HG02642 (cell line): ENCODE measurements at regions not wholly inside any gene's neighbourhood (a gene's known extent, or its start where the extent isn't known, plus 50 kb on each side); places are given as distances from the start of the nearest gene placed in this dataset.

Experiments
- ATAC-seq: cut with Tn5 transposase; IDR thresholded peaks from one replicate; pipeline ENCODE4 v1.9.1; 2021; ENCODE audit warnings: mild to moderate bottlenecking; ENCODE audit not compliant: unreplicated experiment, poor library complexity

GRCh38 chr4:136636155-136636554 lies 896.1 kb downstream of the PCDH18 start:
- no peak for ATAC-seq

- no peak for ATAC-seq
Observed at GRCh38 chr4:136634121-136634520, 898.2 kb downstream of the PCDH18 start.

- ATAC-seq, result no peak
Observed at GRCh38 chr4:136599890-136600289, 932.4 kb downstream of the PCDH18 start.

GRCh38 chr4:136590440-136590839 lies 941.9 kb downstream of the PCDH18 start:
- no peak for ATAC-seq

- no peak for ATAC-seq
Observed at GRCh38 chr4:136583567-136583966, 948.7 kb downstream of the PCDH18 start.

- ATAC-seq, result no peak
Observed at GRCh38 chr4:136581119-136581518, 951.2 kb downstream of the PCDH18 start.

- ATAC-seq, result no peak
Observed at GRCh38 chr4:136575146-136575545, 957.1 kb downstream of the PCDH18 start.

- ATAC-seq, result no peak
Observed at GRCh38 chr4:136573460-136573859, 958.8 kb downstream of the PCDH18 start.

GRCh38 chr4:136571315-136571714 lies 961.0 kb downstream of the PCDH18 start:
- ATAC-seq, result no peak

- no peak for ATAC-seq
Observed at GRCh38 chr4:136562834-136563233, 969.5 kb downstream of the PCDH18 start.

- no peak for ATAC-seq
Observed at GRCh38 chr4:136558940-136559494, 973.3 kb downstream of the PCDH18 start.

GRCh38 chr4:136557396-136557795 lies 974.9 kb downstream of the PCDH18 start:
- no peak for ATAC-seq

- ATAC-seq, result no peak
Observed at GRCh38 chr4:136554033-136554432, 978.3 kb downstream of the PCDH18 start.

- ATAC-seq, result no peak
Observed at GRCh38 chr4:136551753-136552152, 980.5 kb downstream of the PCDH18 start.

- no peak for ATAC-seq
Observed at GRCh38 chr4:136540747-136541146, 991.5 kb downstream of the PCDH18 start.

GRCh38 chr4:136528131-136528530 lies 1004.2 kb downstream of the PCDH18 start:
- ATAC-seq, result no peak

GRCh38 chr4:136526517-136526916 lies 1005.8 kb downstream of the PCDH18 start:
- no peak for ATAC-seq

GRCh38 chr4:136524039-136524438 lies 1008.3 kb downstream of the PCDH18 start:
- ATAC-seq, result no peak

- no peak for ATAC-seq
Observed at GRCh38 chr4:136516371-136516770, 1015.9 kb downstream of the PCDH18 start.

- no peak for ATAC-seq
Observed at GRCh38 chr4:136505020-136505419, 1027.3 kb downstream of the PCDH18 start.

- ATAC-seq, result no peak
Observed at GRCh38 chr4:136495851-136496250, 1036.4 kb downstream of the PCDH18 start.

GRCh38 chr4:136495076-136495475 lies 1037.2 kb downstream of the PCDH18 start:
- ATAC-seq, result no peak

GRCh38 chr4:136489101-136489500 lies 1043.2 kb downstream of the PCDH18 start:
- ATAC-seq, result no peak
